Activated CD4-positive, alpha-beta T cell treated with anti-CD3 and anti-CD28 coated beads, Interleukin-2, amount 50 U/mL, for 16 hours (primary cell): ENCODE measurements at regions not wholly inside any gene's neighbourhood (a gene's known extent, or its start where the extent isn't known, plus 50 kb on each side); places are given as distances from the start of the nearest gene placed in this dataset.

Experiments
- DNase-seq: peaks from one replicate; pipeline ENCODE4 v3.0.0-alpha.2; 2020

- no peak for DNase-seq
Measured at GRCh38 chr1:71170925-71171324, 90.1 kb upstream of the ZRANB2 start.

GRCh38 chr1:71167505-71167904 is 86.7 kb upstream of the ZRANB2 start:
- no peak for DNase-seq

- DNase-seq: no peak
Measured at GRCh38 chr1:71166178-71167173, 85.6 kb upstream of the ZRANB2 start.

- DNase-seq: no peak
Measured at GRCh38 chr1:71157715-71158114, 76.9 kb upstream of the ZRANB2 start.

GRCh38 chr1:71157151-71157550 is 76.3 kb upstream of the ZRANB2 start:
- DNase-seq: no peak

GRCh38 chr1:71156590-71156989 is 75.8 kb upstream of the ZRANB2 start:
- DNase-seq: no peak

GRCh38 chr1:71154429-71154828 is 73.6 kb upstream of the ZRANB2 start:
- no peak for DNase-seq

GRCh38 chr1:71153826-71154225 is 73.0 kb upstream of the ZRANB2 start:
- no peak for DNase-seq

- no peak for DNase-seq
Measured at GRCh38 chr1:71147637-71148360, 67.0 kb upstream of the ZRANB2 start.

- no peak for DNase-seq
Measured at GRCh38 chr1:71135571-71135970, 54.7 kb upstream of the ZRANB2 start.
